ENCODE measurements at regions not wholly inside any gene's neighbourhood (a gene's known extent, or its start where the extent isn't known, plus 50 kb on each side); places are given as distances from the start of the nearest gene placed in this dataset.

DNA sequence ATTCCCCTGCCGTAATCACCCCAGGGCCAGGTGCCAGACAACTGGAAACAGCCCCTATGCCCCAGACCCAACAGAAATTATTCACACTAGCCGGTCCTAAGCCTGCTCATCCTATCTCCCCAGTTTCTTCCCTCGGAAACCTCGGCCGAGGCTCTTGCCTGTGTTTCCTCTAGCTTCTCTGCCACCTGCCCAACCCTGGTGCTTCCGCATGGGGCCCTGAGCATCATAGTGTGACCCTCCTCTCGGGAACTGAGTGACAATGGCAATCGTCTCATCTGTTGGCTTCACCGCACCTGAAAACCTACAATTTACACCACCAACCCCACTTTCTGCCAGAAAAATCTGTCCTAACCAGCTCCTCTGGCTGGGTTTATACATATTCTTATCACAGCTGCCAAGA lies 257.3 kb downstream of the SOD2 start:
- no peak for DNase-seq
- WGBS, 3 donors = 91 to 94% (median 92%) methylated on average over 9 of the region's 9 CpGs
- no peak overlapping the region for H3K27ac ChIP-seq (ENCODE audit: low read depth in 1 of 3, low read length in 2 of 3)
- peaks cover 1 to 22% of the 10 kb centered on the region in 2 donors for H3K9me3 ChIP-seq (ENCODE audit: control insufficient read depth in 2 of 2, insufficient read depth in 1 of 2, low read depth in 1 of 2, low read length in 1 of 2)
- no peaks in the 10 kb centered on the region for H3K4me1 ChIP-seq (ENCODE audit: control insufficient read depth in 3 of 3, insufficient read depth in 2 of 3, low read depth in 1 of 3, low read length in 2 of 3)
- no peaks in the 10 kb centered on the region for H3K27me3 ChIP-seq (ENCODE audit: control insufficient read depth in 3 of 3, insufficient read depth in 3 of 3, low read length in 3 of 3)
- no peak overlapping the region for H3K4me3 ChIP-seq (ENCODE audit: low read depth in 1 of 3, low read length in 3 of 3)
- no peaks in the 10 kb centered on the region for H3K36me3 ChIP-seq (ENCODE audit: control insufficient read depth in 3 of 3, insufficient read depth in 2 of 3, low read depth in 1 of 3, low read length in 3 of 3)
- no peak for FAIRE-seq

DNA sequence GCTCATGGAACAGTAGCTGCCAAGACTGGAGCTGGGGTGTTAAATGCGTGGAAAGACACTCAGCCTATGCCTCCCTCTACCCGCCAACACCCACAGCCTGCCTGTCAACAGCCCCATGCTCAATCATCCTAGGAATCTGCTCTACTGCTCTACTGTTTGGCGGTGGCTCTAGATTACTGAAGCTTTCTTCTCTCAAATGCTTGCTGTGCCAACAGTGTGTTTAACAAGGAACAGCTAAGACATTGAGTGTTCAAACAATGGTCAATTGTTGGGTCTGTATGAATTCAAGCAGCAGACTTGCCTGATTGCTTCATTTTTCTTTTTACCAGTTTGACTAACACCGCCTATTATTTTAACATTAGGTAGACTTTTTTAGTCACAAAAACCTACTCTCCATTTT lies 258.6 kb downstream of the SOD2 start:
- Histone ChIP-seq H3K27me3 (ENCODE audit: control insufficient read depth in 3 of 3, insufficient read depth in 3 of 3, low read length in 3 of 3) (no peaks in the 10 kb centered on the region), H3K4me1 (ENCODE audit: control insufficient read depth in 3 of 3, insufficient read depth in 2 of 3, low read depth in 1 of 3, low read length in 2 of 3) (peaks cover 0 to 2% (median 0%) of the 10 kb centered on the region in 3 donors), H3K4me3 (ENCODE audit: low read depth in 1 of 3, low read length in 3 of 3) (no peak overlapping the region), H3K36me3 (ENCODE audit: control insufficient read depth in 3 of 3, insufficient read depth in 2 of 3, low read depth in 1 of 3, low read length in 3 of 3) (no peaks in the 10 kb centered on the region), H3K27ac (ENCODE audit: low read depth in 1 of 3, low read length in 2 of 3) (no peak overlapping the region), H3K9me3 (ENCODE audit: control insufficient read depth in 2 of 2, insufficient read depth in 1 of 2, low read depth in 1 of 2, low read length in 1 of 2) (peaks cover 1 to 22% of the 10 kb centered on the region in 2 donors)
- DNase-seq (no peak), FAIRE-seq (no peak)
- WGBS, 3 donors = 54 to 76% (median 57%) methylated on average over 4 of the region's 4 CpGs

DNA sequence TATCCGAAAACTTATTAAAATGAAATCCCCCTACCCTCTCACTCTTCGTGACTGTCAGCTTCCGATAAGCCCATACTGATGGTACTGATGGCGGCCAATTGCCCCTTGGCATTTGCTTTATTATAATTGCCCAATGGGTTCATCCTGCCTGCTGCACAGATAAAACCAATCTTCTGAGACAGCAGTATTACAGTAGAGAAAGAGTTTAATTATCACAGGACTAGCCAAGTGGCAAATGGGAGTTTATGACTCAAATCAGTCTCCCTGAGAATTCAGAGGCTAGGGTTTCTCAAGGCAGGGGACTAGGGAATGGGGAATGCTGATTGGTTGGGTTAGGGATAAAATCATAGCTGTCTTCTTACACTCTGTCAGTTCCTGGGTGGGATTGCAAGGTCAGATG lies 259.5 kb downstream of the SOD2 start:
- no peak for DNase-seq

DNA sequence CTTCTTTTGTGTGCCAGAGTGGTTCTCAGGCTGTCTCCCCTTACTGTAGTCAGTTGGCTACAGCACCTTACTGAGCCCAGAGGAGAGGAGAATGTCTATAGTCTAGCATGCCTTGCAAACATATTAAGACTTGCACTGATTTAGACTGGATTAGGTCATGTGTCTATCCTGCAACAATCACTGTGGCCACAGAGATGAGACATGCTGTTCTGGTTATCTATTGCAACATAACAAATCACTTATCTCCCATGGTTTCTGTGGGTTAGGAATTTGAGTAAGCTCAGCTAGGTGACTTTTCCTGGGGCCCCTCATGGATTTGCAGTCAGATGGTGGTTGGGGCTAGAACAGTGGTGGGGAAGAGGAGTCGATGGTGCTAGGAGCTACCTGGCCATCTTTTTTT lies 261.3 kb downstream of the SOD2 start:
- H3K27me3 ChIP-seq (ENCODE audit: control insufficient read depth in 3 of 3, insufficient read depth in 3 of 3, low read length in 3 of 3) = no peaks in the 10 kb centered on the region
- WGBS, 3 donors = 90 to 95% (median 92%) methylated on average over 1 of the region's 1 CpG
- H3K9me3 ChIP-seq (ENCODE audit: control insufficient read depth in 2 of 2, insufficient read depth in 1 of 2, low read depth in 1 of 2, low read length in 1 of 2) = peaks cover 1 to 22% of the 10 kb centered on the region in 2 donors
- H3K36me3 ChIP-seq (ENCODE audit: control insufficient read depth in 3 of 3, insufficient read depth in 2 of 3, low read depth in 1 of 3, low read length in 3 of 3) = no peaks in the 10 kb centered on the region
- no peak overlapping the region for H3K4me3 ChIP-seq (ENCODE audit: low read depth in 1 of 3, low read length in 3 of 3)
- DNase-seq (no peak), FAIRE-seq (no peak)
- no peak overlapping the region for H3K27ac ChIP-seq (ENCODE audit: low read depth in 1 of 3, low read length in 2 of 3)
- peaks cover 0 to 6% (median 0%) of the 10 kb centered on the region in 3 donors for H3K4me1 ChIP-seq (ENCODE audit: control insufficient read depth in 3 of 3, insufficient read depth in 2 of 3, low read depth in 1 of 3, low read length in 2 of 3)

More for the DNA sequence above, 259.5 kb downstream of the SOD2 start:
- Histone ChIP-seq H3K4me1 (ENCODE audit: control insufficient read depth in 3 of 3, insufficient read depth in 2 of 3, low read depth in 1 of 3, low read length in 2 of 3) (peaks cover 0 to 6% (median 0%) of the 10 kb centered on the region in 3 donors), H3K4me3 (ENCODE audit: low read depth in 1 of 3, low read length in 3 of 3) (no peak overlapping the region), H3K36me3 (ENCODE audit: control insufficient read depth in 3 of 3, insufficient read depth in 2 of 3, low read depth in 1 of 3, low read length in 3 of 3) (no peaks in the 10 kb centered on the region), H3K9me3 (ENCODE audit: control insufficient read depth in 2 of 2, insufficient read depth in 1 of 2, low read depth in 1 of 2, low read length in 1 of 2) (peaks cover 1 to 22% of the 10 kb centered on the region in 2 donors), H3K27me3 (ENCODE audit: control insufficient read depth in 3 of 3, insufficient read depth in 3 of 3, low read length in 3 of 3) (no peaks in the 10 kb centered on the region), H3K27ac (ENCODE audit: low read depth in 1 of 3, low read length in 2 of 3) (no peak overlapping the region)
- no peak for FAIRE-seq
- 93 to 98% (median 96%) methylated on average over 4 of the region's 4 CpGs for WGBS, 3 donors

DNA sequence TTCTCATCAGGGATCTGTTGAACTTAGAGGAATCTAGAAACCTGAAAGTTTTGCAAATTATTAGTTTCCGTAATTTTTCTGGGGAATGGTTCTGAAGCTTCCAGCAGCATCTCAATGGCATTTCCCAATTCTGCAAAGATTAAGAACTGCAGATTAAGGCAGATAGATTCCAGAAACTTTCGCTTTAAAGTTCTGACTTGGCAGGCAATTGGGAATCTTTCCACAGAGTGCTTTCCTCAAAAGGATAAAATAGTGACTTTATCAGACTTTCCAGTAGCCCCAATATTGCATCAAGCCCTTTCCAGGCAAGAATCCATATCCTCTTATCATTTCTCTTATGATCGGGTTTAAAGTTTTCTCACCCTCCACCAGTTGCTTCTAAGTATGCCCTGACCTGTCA lies 261.1 kb downstream of the FNDC1 start:
- Histone ChIP-seq H3K9me3 (ENCODE audit: control insufficient read depth in 2 of 2, insufficient read depth in 1 of 2, low read depth in 1 of 2, low read length in 1 of 2) (peaks cover 1 to 24% of the 10 kb centered on the region in 2 donors), H3K4me1 (ENCODE audit: control insufficient read depth in 3 of 3, insufficient read depth in 2 of 3, low read depth in 1 of 3, low read length in 2 of 3) (peaks cover 0 to 11% (median 0%) of the 10 kb centered on the region in 3 donors), H3K27ac (ENCODE audit: low read depth in 1 of 3, low read length in 2 of 3) (no peak overlapping the region), H3K4me3 (ENCODE audit: low read depth in 1 of 3, low read length in 3 of 3) (no peak overlapping the region), H3K27me3 (ENCODE audit: control insufficient read depth in 3 of 3, insufficient read depth in 3 of 3, low read length in 3 of 3) (no peaks in the 10 kb centered on the region), H3K36me3 (ENCODE audit: control insufficient read depth in 3 of 3, insufficient read depth in 2 of 3, low read depth in 1 of 3, low read length in 3 of 3) (no peaks in the 10 kb centered on the region)
- 65 to 72% (median 65%) methylated on average over 3 of the region's 3 CpGs for WGBS, 3 donors
- FAIRE-seq (no peak), DNase-seq (no peak)

DNA sequence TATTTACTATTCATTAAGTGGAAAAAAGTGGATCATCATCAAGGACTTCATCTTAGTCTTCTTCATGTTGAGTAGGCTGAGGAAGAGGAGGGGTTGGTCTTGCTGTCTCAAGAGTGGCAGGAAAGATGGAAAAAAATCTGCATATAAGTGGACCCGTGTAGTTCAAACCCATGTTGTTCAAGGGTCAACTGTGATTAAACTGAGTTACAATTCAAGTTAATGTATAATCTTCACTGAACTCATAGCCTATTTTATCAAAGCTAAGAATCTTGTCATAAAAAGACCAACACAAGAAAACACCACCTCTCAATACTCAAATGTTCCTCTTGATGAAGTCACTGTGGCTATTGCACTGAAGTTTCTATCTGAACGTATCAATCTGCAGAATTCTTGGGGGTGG lies 260.2 kb downstream of the FNDC1 start:
- Histone ChIP-seq H3K4me3 (ENCODE audit: low read depth in 1 of 3, low read length in 3 of 3) (no peak overlapping the region), H3K4me1 (ENCODE audit: control insufficient read depth in 3 of 3, insufficient read depth in 2 of 3, low read depth in 1 of 3, low read length in 2 of 3) (peaks cover 0 to 16% (median 0%) of the 10 kb centered on the region in 3 donors), H3K27ac (ENCODE audit: low read depth in 1 of 3, low read length in 2 of 3) (no peak overlapping the region), H3K9me3 (ENCODE audit: control insufficient read depth in 2 of 2, insufficient read depth in 1 of 2, low read depth in 1 of 2, low read length in 1 of 2) (peaks cover 1 to 20% of the 10 kb centered on the region in 2 donors), H3K27me3 (ENCODE audit: control insufficient read depth in 3 of 3, insufficient read depth in 3 of 3, low read length in 3 of 3) (no peaks in the 10 kb centered on the region), H3K36me3 (ENCODE audit: control insufficient read depth in 3 of 3, insufficient read depth in 2 of 3, low read depth in 1 of 3, low read length in 3 of 3) (no peaks in the 10 kb centered on the region)
- DNase-seq (peak in 1 of 2 donors; percentile 59), FAIRE-seq (no peak)
- 10 to 43% (median 21%) methylated on average over 2 of the region's 2 CpGs for WGBS, 3 donors

DNA sequence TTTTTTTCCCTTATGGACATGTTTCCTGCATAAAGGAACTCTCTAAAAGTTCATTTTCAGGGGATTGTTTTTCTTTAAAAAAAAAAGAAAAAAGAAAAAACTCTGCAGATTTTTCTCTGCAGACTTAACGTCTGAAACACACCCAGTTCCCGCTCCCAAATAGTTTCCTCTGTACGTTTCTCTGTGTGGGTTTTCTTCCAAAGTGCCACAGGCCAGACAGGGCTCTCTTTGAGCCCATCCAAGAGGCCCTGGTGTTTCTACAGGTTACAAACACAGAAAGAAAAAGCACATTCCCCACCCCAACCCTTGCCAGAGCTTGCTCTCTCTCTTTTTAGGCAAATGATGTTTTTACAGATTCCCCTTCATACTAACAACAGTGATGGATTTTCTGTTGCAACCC lies 258.6 kb downstream of the FNDC1 start:
- peaks cover 0 to 16% (median 0%) of the 10 kb centered on the region in 3 donors for H3K4me1 ChIP-seq (ENCODE audit: control insufficient read depth in 3 of 3, insufficient read depth in 2 of 3, low read depth in 1 of 3, low read length in 2 of 3)
- FAIRE-seq = no peak
- 46 to 68% (median 67%) methylated on average over 3 of the region's 3 CpGs for WGBS, 3 donors

DNA sequence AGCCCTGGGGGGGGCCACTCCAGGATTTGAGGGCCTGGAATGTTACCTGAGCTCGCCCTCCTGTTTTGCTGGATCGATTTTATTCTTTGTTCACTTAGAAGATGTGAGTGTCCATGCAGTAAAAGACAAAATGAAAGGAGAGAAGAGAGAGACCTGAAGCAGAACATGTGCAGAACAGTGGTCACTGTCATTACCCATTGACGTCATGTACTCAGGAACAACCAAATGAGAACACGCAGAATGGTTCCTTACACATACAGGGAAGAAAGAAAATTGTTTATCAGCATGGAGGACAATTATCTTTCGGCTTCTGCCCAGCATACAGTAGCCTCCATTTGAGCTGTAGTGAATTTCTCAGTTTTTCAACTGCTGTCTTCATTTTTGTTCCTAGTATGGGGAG lies 258.1 kb downstream of the FNDC1 start:
- H3K4me3 ChIP-seq (ENCODE audit: low read depth in 1 of 3, low read length in 3 of 3) = no peak overlapping the region
- peaks cover 0 to 16% (median 0%) of the 10 kb centered on the region in 3 donors for H3K4me1 ChIP-seq (ENCODE audit: control insufficient read depth in 3 of 3, insufficient read depth in 2 of 3, low read depth in 1 of 3, low read length in 2 of 3)

More for the DNA sequence above, 258.6 kb downstream of the FNDC1 start:
- no peak for DNase-seq
- Histone ChIP-seq H3K9me3 (ENCODE audit: control insufficient read depth in 2 of 2, insufficient read depth in 1 of 2, low read depth in 1 of 2, low read length in 1 of 2) (peaks cover 0 to 8% of the 10 kb centered on the region in 2 donors), H3K27ac (ENCODE audit: low read depth in 1 of 3, low read length in 2 of 3) (no peak overlapping the region), H3K4me3 (ENCODE audit: low read depth in 1 of 3, low read length in 3 of 3) (no peak overlapping the region), H3K27me3 (ENCODE audit: control insufficient read depth in 3 of 3, insufficient read depth in 3 of 3, low read length in 3 of 3) (peaks cover 0 to 3% (median 0%) of the 10 kb centered on the region in 3 donors), H3K36me3 (ENCODE audit: control insufficient read depth in 3 of 3, insufficient read depth in 2 of 3, low read depth in 1 of 3, low read length in 3 of 3) (no peaks in the 10 kb centered on the region)

DNA sequence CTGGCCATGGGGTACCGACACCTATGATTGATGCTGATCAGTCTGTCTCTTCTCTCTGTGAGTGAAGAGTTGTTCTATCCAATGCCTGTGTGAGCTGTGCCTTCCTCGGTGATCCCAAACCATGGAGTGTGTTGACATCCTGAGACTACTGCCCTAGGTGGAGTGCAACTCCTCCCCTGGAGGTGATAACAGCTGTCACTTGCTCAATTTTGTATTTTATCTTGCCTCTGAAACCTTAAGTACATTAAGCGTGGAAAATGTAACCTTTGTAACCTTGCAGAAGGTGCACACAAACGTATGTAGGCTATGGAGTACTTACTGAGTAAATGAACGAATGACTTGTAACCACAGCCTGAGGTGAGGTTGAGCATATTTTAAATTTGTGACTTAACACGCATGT lies 256.2 kb downstream of the FNDC1 start:
- Histone ChIP-seq H3K9me3 (ENCODE audit: control insufficient read depth in 2 of 2, insufficient read depth in 1 of 2, low read depth in 1 of 2, low read length in 1 of 2) (peaks cover 0 to 3% of the 10 kb centered on the region in 2 donors), H3K36me3 (ENCODE audit: control insufficient read depth in 3 of 3, insufficient read depth in 2 of 3, low read depth in 1 of 3, low read length in 3 of 3) (no peaks in the 10 kb centered on the region), H3K4me3 (ENCODE audit: low read depth in 1 of 3, low read length in 3 of 3) (no peak overlapping the region), H3K27ac (ENCODE audit: low read depth in 1 of 3, low read length in 2 of 3) (no peak overlapping the region), H3K4me1 (ENCODE audit: control insufficient read depth in 3 of 3, insufficient read depth in 2 of 3, low read depth in 1 of 3, low read length in 2 of 3) (peaks cover 0 to 16% (median 0%) of the 10 kb centered on the region in 3 donors), H3K27me3 (ENCODE audit: control insufficient read depth in 3 of 3, insufficient read depth in 3 of 3, low read length in 3 of 3) (peaks cover 0 to 3% (median 0%) of the 10 kb centered on the region in 3 donors)
- FAIRE-seq = no peak
- DNase-seq = peak in 1 of 2 donors; percentile 58
- WGBS, 3 donors = 45 to 79% (median 64%) methylated on average over 6 of the region's 6 CpGs

More for the DNA sequence above, 258.1 kb downstream of the FNDC1 start:
- Histone ChIP-seq H3K27ac (ENCODE audit: low read depth in 1 of 3, low read length in 2 of 3) (no peak overlapping the region), H3K9me3 (ENCODE audit: control insufficient read depth in 2 of 2, insufficient read depth in 1 of 2, low read depth in 1 of 2, low read length in 1 of 2) (peaks cover 0 to 8% of the 10 kb centered on the region in 2 donors), H3K36me3 (ENCODE audit: control insufficient read depth in 3 of 3, insufficient read depth in 2 of 3, low read depth in 1 of 3, low read length in 3 of 3) (no peaks in the 10 kb centered on the region), H3K27me3 (ENCODE audit: control insufficient read depth in 3 of 3, insufficient read depth in 3 of 3, low read length in 3 of 3) (peaks cover 0 to 3% (median 0%) of the 10 kb centered on the region in 3 donors)
- no peak for FAIRE-seq
- no peak for DNase-seq
- WGBS, 3 donors = 81 to 86% (median 81%) methylated on average over 5 of the region's 5 CpGs

Data from small intestine (tissue), 7 donors.